ENCODE measurements at regions not wholly inside any gene's neighbourhood (a gene's known extent, or its start where the extent isn't known, plus 50 kb on each side); places are given as distances from the start of the nearest gene placed in this dataset.

- WGBS, result 51% methylated on average over 1 of the region's 1 CpG
- TF ChIP-seq MAX (IDR thresholded peaks at IDR 0.05) (no peak), HNF4A (conservative IDR thresholded peaks at IDR 0.05) (peak in 1 of 2 donors; percentile 5), FOXA2 (IDR thresholded peaks at IDR 0.05) (peak; percentile 67)
Observed at GRCh38 chr7:22900101-22900500, 77.5 kb upstream of the TOMM7 start.

GRCh38 chr7:22896917-22897316, 74.3 kb upstream of the TOMM7 start:
- no peak overlapping the region for H3K9ac ChIP-seq (ENCODE audit: low read depth in 1 of 2, low read length in 2 of 2)
- no peaks in the 10 kb centered on the region for H3K36me3 ChIP-seq (ENCODE audit: control insufficient read depth in 4 of 4, insufficient read depth in 3 of 4, low read depth in 1 of 4, low read length in 3 of 4)
- no peak overlapping the region for H3K4me3 ChIP-seq (ENCODE audit: low read depth in 1 of 3, low read length in 3 of 3)
- no peak for DNase-seq (ENCODE audit: low spot score)
- H3K27ac ChIP-seq (ENCODE audit: low read depth in 1 of 2, low read length in 2 of 2), result no peak overlapping the region
- H3K27me3 ChIP-seq (ENCODE audit: control insufficient read depth in 4 of 4, insufficient read depth in 4 of 4, low read length in 3 of 4), result no peaks in the 10 kb centered on the region
- TF ChIP-seq HNF4G (IDR thresholded peaks at IDR 0.05) (no peak), ZBTB33 (IDR thresholded peaks at IDR 0.05) (no peak), REST (IDR thresholded peaks at IDR 0.05) (no peak), ATF3 (IDR thresholded peaks at IDR 0.05) (no peak), SP1 (IDR thresholded peaks at IDR 0.05) (no peak), MAX (IDR thresholded peaks at IDR 0.05) (no peak), EGR1 (IDR thresholded peaks at IDR 0.05; ENCODE audit: low read depth in 2 of 2) (no peak), FOXA2 (IDR thresholded peaks at IDR 0.05) (no peak), NR2F2 (IDR thresholded peaks at IDR 0.05) (no peak)
- 91% methylated on average over 5 of the region's 5 CpGs for WGBS
- no peaks in the 10 kb centered on the region for H3K9me3 ChIP-seq (ENCODE audit: control insufficient read depth in 4 of 4, low read length in 3 of 4)
- H3K4me1 ChIP-seq (ENCODE audit: control insufficient read depth in 4 of 4, insufficient read depth in 4 of 4, low read length in 3 of 4), result peaks cover 0 to 7% (median 0%) of the 10 kb centered on the region in 4 donors

More at GRCh38 chr7:22900101-22900500, 77.5 kb upstream of the TOMM7 start:
- Histone ChIP-seq H3K9ac (ENCODE audit: low read depth in 1 of 2, low read length in 2 of 2) (no peak overlapping the region), H3K27ac (ENCODE audit: low read depth in 1 of 2, low read length in 2 of 2) (no peak overlapping the region), H3K27me3 (ENCODE audit: control insufficient read depth in 4 of 4, insufficient read depth in 4 of 4, low read length in 3 of 4) (no peaks in the 10 kb centered on the region), H3K36me3 (ENCODE audit: control insufficient read depth in 4 of 4, insufficient read depth in 3 of 4, low read depth in 1 of 4, low read length in 3 of 4) (no peaks in the 10 kb centered on the region), H3K9me3 (ENCODE audit: control insufficient read depth in 4 of 4, low read length in 3 of 4) (no peaks in the 10 kb centered on the region), H3K4me3 (ENCODE audit: low read depth in 1 of 3, low read length in 3 of 3) (no peak overlapping the region), H3K4me1 (ENCODE audit: control insufficient read depth in 4 of 4, insufficient read depth in 4 of 4, low read length in 3 of 4) (peaks cover 0 to 7% (median 0%) of the 10 kb centered on the region in 4 donors)
- no peak for DNase-seq (ENCODE audit: low spot score)

GRCh38 chr7:22895828-22896165, 73.1 kb upstream of the TOMM7 start:
- H3K36me3 ChIP-seq (ENCODE audit: control insufficient read depth in 4 of 4, insufficient read depth in 3 of 4, low read depth in 1 of 4, low read length in 3 of 4), result no peaks in the 10 kb centered on the region
- peaks cover 0 to 7% (median 0%) of the 10 kb centered on the region in 4 donors for H3K4me1 ChIP-seq (ENCODE audit: control insufficient read depth in 4 of 4, insufficient read depth in 4 of 4, low read length in 3 of 4)
- no peaks in the 10 kb centered on the region for H3K27me3 ChIP-seq (ENCODE audit: control insufficient read depth in 4 of 4, insufficient read depth in 4 of 4, low read length in 3 of 4)
- no peak for DNase-seq (ENCODE audit: low spot score)
- 82% methylated on average over 2 of the region's 2 CpGs for WGBS
- no peak overlapping the region for H3K9ac ChIP-seq (ENCODE audit: low read depth in 1 of 2, low read length in 2 of 2)
- no peak overlapping the region for H3K27ac ChIP-seq (ENCODE audit: low read depth in 1 of 2, low read length in 2 of 2)
- H3K9me3 ChIP-seq (ENCODE audit: control insufficient read depth in 4 of 4, low read length in 3 of 4), result no peaks in the 10 kb centered on the region
- H3K4me3 ChIP-seq (ENCODE audit: low read depth in 1 of 3, low read length in 3 of 3), result no peak overlapping the region
- TF ChIP-seq FOXA2 (IDR thresholded peaks at IDR 0.05) (no peak), RXRA (IDR thresholded peaks at IDR 0.05) (no peak), CTCF (IDR thresholded peaks at IDR 0.05; ENCODE audit: low read depth, low read length, missing input control) (no peak), ZBTB33 (IDR thresholded peaks at IDR 0.05) (no peak), FOXA1 (IDR thresholded peaks at IDR 0.05) (no peak), GABPA (IDR thresholded peaks at IDR 0.05 in 1 of 2, conservative IDR thresholded peaks at IDR 0.05 in 1 of 2) (no peak), NR2F2 (IDR thresholded peaks at IDR 0.05) (no peak), HNF4A (conservative IDR thresholded peaks at IDR 0.05) (no peak), HNF4G (IDR thresholded peaks at IDR 0.05) (no peak), EGR1 (IDR thresholded peaks at IDR 0.05; ENCODE audit: low read depth in 2 of 2) (no peak), RAD21 (IDR thresholded peaks at IDR 0.05) (no peak)

Measured in liver (tissue), 8 donors.